ENCODE measurements at regions not wholly inside any gene's neighbourhood (a gene's known extent, or its start where the extent isn't known, plus 50 kb on each side); places are given as distances from the start of the nearest gene placed in this dataset.

- TF ChIP-seq EZH2phosphoT487 (IDR thresholded peaks at IDR 0.05) (no peak), CTCF (IDR thresholded peaks at IDR 0.05) (no peak), EZH2 (IDR thresholded peaks at IDR 0.05) (no peak)
These were observed 70.3 kb upstream of the FAM3C start for GRCh38 chr7:121466455-121466854.

Measured in neural progenitor cell (in vitro differentiated cells).